ENCODE measurements at regions not wholly inside any gene's neighbourhood (a gene's known extent, or its start where the extent isn't known, plus 50 kb on each side); places are given as distances from the start of the nearest gene placed in this dataset.
A peak's percentile ranks its signal among the peaks of the same experiment; 100 is the strongest.
"Not testable (repeated sequence)": the region's sequence is repeated elsewhere in the genome, so short reads cannot be mapped to it uniquely, and the experiment has no call there.

DNA sequence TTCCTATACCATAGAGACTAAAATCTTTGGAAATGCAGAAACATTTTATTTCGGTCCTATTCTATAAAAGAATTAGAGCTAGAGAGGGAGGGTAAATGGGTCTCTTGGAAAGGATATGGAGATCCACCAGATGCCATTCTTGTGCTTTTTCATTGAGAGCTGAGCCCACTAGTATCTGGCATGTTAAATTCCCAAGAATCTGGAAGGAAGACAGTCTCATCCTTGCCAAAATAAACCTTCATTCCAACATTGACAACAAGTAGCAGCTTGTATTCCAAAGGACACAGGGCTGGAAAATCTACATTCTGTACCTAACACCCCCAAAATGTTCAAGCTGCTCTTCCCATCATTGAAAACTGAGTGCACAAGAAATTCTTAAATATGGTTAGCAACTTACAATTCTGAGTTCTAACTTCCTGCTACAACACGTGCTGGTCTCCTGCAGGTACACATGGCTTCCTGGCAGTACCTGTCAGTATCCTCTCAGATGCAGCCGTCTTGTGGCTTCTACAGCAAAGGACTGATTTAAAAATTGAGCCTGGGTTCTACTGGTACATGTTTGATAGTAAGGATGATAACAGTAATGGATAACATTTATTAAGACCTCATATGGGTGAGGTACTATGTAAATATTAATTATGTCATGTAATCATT lies 348.1 kb downstream of the SV2B start:
- TF ChIP-seq EZH2phosphoT487 (IDR thresholded peaks at IDR 0.05; ENCODE audit: borderline replicate concordance, low read length) (no peak), EZH2 (IDR thresholded peaks at IDR 0.05; ENCODE audit: low read length, unreplicated experiment) (no peak)
- TF ChIP-seq, protein P1, sequence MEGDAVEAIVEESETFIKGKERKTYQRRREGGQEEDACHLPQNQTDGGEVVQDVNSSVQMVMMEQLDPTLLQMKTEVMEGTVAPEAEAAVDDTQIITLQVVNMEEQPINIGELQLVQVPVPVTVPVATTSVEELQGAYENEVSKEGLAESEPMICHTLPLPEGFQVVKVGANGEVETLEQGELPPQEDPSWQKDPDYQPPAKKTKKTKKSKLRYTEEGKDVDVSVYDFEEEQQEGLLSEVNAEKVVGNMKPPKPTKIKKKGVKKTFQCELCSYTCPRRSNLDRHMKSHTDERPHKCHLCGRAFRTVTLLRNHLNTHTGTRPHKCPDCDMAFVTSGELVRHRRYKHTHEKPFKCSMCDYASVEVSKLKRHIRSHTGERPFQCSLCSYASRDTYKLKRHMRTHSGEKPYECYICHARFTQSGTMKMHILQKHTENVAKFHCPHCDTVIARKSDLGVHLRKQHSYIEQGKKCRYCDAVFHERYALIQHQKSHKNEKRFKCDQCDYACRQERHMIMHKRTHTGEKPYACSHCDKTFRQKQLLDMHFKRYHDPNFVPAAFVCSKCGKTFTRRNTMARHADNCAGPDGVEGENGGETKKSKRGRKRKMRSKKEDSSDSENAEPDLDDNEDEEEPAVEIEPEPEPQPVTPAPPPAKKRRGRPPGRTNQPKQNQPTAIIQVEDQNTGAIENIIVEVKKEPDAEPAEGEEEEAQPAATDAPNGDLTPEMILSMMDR (conservative IDR thresholded peaks at IDR 0.05; ENCODE audit: low read depth, low read length): no peak
- no peaks in the 10 kb centered on the region for H3K79me2 ChIP-seq (ENCODE audit: low read length)
- H3K36me3 ChIP-seq (ENCODE audit: low read depth, low read length): no peaks in the 10 kb centered on the region
- H3F3A ChIP-seq (ENCODE audit: low read length, unreplicated experiment): no peaks in the 10 kb centered on the region
- POLR2A ChIA-PET (ENCODE audit: unreplicated experiment): no interaction called here
- ATAC-seq (no peak), DNase-seq (no peak)
- H3K4me3 ChIP-seq (ENCODE audit: low read length): no peak overlapping the region
- CTCF ChIA-PET: no interaction called here
- H3K27me3 ChIP-seq (ENCODE audit: low read length): peaks cover 41% of the 10 kb centered on the region
- BruUV-seq (replicated peaks): no TSS peak
- H3K4me1 ChIP-seq (ENCODE audit: insufficient read depth, low read length): no peaks in the 10 kb centered on the region
- H3K9ac ChIP-seq (ENCODE audit: low read length): no peak overlapping the region
- intact Hi-C loops (cut with micrococcal nuclease): no loop called here
- no peak overlapping the region for H2AFZ ChIP-seq (ENCODE audit: low read length)
- H3K9me3 ChIP-seq (ENCODE audit: low read length): no peaks in the 10 kb centered on the region
- no peak overlapping the region for H3K4me2 ChIP-seq (ENCODE audit: low read length)
- no peak overlapping the region for H3K27ac ChIP-seq (ENCODE audit: low read length)
- no peaks in the 10 kb centered on the region for H4K20me1 ChIP-seq (ENCODE audit: low read length)
- H3K9me2 ChIP-seq (replicated peaks; ENCODE audit: low read length): no peaks in the 10 kb centered on the region

DNA sequence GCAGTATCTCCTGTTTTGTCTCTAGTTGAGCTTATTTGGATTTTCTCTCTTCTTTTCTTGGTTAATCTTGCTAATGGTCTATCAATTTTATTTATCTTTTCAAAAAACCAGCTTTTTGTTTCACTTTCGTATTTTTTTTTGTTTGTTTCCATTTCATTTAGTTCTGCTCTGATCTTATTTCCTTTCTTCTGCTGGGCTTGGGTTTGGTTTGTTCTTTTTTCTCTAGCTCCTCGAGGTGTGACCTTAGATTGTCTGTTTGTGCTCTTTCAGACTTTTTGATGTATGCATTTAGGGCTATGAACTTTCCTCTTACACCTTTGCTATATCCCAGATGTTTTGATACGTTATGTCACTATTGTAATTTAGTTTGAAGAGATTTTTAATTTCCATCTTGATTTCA lies 353.3 kb downstream of the SV2B start:
- H2AFZ ChIP-seq (ENCODE audit: low read length); H3K27ac ChIP-seq (ENCODE audit: low read length); ATAC-seq; H3F3A ChIP-seq (ENCODE audit: low read length, unreplicated experiment); DNase-seq; CTCF ChIA-PET; H4K20me1 ChIP-seq (ENCODE audit: low read length); H3K9me2 ChIP-seq (replicated peaks; ENCODE audit: low read length); H3K27me3 ChIP-seq (ENCODE audit: low read length); POLR2A ChIA-PET (ENCODE audit: unreplicated experiment); H3K4me2 ChIP-seq (ENCODE audit: low read length); BruUV-seq (replicated peaks); H3K79me2 ChIP-seq (ENCODE audit: low read length); H3K4me3 ChIP-seq (ENCODE audit: low read length); H3K36me3 ChIP-seq (ENCODE audit: low read depth, low read length); H3K9ac ChIP-seq (ENCODE audit: low read length); H3K9me3 ChIP-seq (ENCODE audit: low read length); intact Hi-C loops (cut with micrococcal nuclease): not testable (repeated sequence)
- H3K4me1 ChIP-seq (ENCODE audit: insufficient read depth, low read length): peaks cover 22% of the 10 kb centered on the region

DNA sequence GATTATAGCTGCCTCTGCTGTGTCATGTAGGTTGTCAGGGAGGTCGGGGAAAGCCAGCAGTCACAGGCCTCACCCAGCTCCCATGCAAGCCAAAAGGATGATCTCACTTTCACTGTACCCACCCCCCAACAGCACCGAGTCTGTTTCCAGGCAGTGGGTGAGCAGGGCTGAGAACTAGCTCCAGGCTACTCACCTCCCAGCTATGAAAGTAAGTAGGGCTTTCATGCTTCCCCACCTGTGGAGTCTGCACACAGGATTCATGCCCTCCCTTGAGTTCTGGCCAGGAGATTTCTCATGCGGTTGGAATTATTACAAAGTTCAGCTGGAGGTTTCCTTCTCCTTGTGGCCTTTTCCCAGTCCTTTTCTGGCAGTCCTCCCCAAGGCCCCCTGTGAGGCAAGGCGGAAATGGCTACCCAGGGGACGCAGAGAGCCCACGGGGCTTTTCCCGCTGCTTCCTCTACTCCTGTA lies 356.2 kb downstream of the SV2B start:
- Histone ChIP-seq H2AFZ (ENCODE audit: low read length) (peak overlapping the region; percentile 81), H3K4me1 (ENCODE audit: insufficient read depth, low read length) (peaks cover 22% of the 10 kb centered on the region), H3K27me3 (ENCODE audit: low read length) (no peaks in the 10 kb centered on the region), H3K4me3 (ENCODE audit: low read length) (peak overlapping the region; percentile 7; the same call in 1 of the 2 replicates), H3K9me3 (ENCODE audit: low read length) (no peaks in the 10 kb centered on the region), H3K9ac (ENCODE audit: low read length) (peak overlapping the region; percentile 75), H3K4me2 (ENCODE audit: low read length) (peak overlapping the region; percentile 67), H4K20me1 (ENCODE audit: low read length) (no peaks in the 10 kb centered on the region), H3F3A (ENCODE audit: low read length, unreplicated experiment) (no peaks in the 10 kb centered on the region), H3K27ac (ENCODE audit: low read length) (peak overlapping the region; percentile 98), H3K36me3 (ENCODE audit: low read depth, low read length) (no peaks in the 10 kb centered on the region), H3K9me2 (replicated peaks; ENCODE audit: low read length) (no peaks in the 10 kb centered on the region), H3K79me2 (ENCODE audit: low read length) (no peaks in the 10 kb centered on the region)
- CTCF ChIA-PET: no interaction called here
- DNase-seq (peak; percentile 89), ATAC-seq (no peak; the same call in 1 of the 2 replicates)
- BruUV-seq (replicated peaks): no TSS peak
- POLR2A ChIA-PET (ENCODE audit: unreplicated experiment): interaction anchor here (0.6 kb wide), 1 partner anchor 461 kb away, joined by 5 read pairs; no protein-coding TSS in a partner anchor
- intact Hi-C loops (cut with micrococcal nuclease): no loop called here
- TF ChIP-seq, protein P1 (conservative IDR thresholded peaks at IDR 0.05; ENCODE audit: low read depth, low read length): no peak
- no peak for TF ChIP-seq EZH2 (IDR thresholded peaks at IDR 0.05; ENCODE audit: low read length, unreplicated experiment)
- TF ChIP-seq EZH2phosphoT487 (IDR thresholded peaks at IDR 0.05; ENCODE audit: borderline replicate concordance, low read length): no peak
